Mucosa of descending colon (tissue), 3 donors: ENCODE measurements at regions not wholly inside any gene's neighbourhood (a gene's known extent, or its start where the extent isn't known, plus 50 kb on each side); places are given as distances from the start of the nearest gene placed in this dataset.

Experiments used
- ATAC-seq: fragments of 200-7000 bp; cut with Tn5 transposase; one replicate; pipeline ENCODE4 v1.9.1; 2020; ENCODE audit warnings: mild to moderate bottlenecking, moderate library complexity
- DNase-seq, 3 donors: peaks; one replicate each; pipeline ENCODE4 v3.0.0-alpha.2; 2020
- H3K36me3 ChIP-seq: fragments of 200-600 bp; one replicate; pipeline ENCODE4 v1.8.0; 2021; ENCODE audit warnings: low read depth, mild to moderate bottlenecking
- H3K4me1 ChIP-seq: fragments of 200-600 bp; one replicate; pipeline ENCODE4 v1.8.0; 2021; ENCODE audit warnings: low read depth, mild to moderate bottlenecking
- H3K4me3 ChIP-seq: fragments of 200-600 bp; one replicate; pipeline ENCODE4 v1.8.0; 2021; ENCODE audit warnings: mild to moderate bottlenecking
- H3K9me3 ChIP-seq: fragments of 200-600 bp; one replicate; pipeline ENCODE4 v1.8.0; 2021; ENCODE audit warnings: mild to moderate bottlenecking
- CTCF ChIP-seq: fragments of 200-600 bp; IDR thresholded peaks from one replicate; pipeline ENCODE4 v1.8.0; 2022; ENCODE audit warnings: antibody characterized with exemption, mild to moderate bottlenecking
- intact Hi-C, 2 donors: fragments of 100-400 bp; cut with DNase I in 1 of 2; cut with micrococcal nuclease in 1 of 2; formaldehyde crosslinking; loops; one replicate each; pipeline versions ENCODE4 v1.11.0 to v1.11.1; 2022; cut with DNase I, micrococcal nuclease
- donor health status: DM: no; HTN: no; CAD: no; lungs with moderate emphysema.
- donor health status: DM: no; HTN: no; CAD: no.
- donor health status: DM: no; HTN: yes; CAD: no.

GRCh38 chr2:129862668-129863067 is 116.8 kb upstream of the RAB6C start:
- no peaks in the 10 kb centered on the region for H3K4me1 ChIP-seq
- no peak for DNase-seq
- intact Hi-C loops, result no loop called here
- ATAC-seq, result no peak
- H3K36me3 ChIP-seq, result no peaks in the 10 kb centered on the region
- H3K9me3 ChIP-seq, result no peaks in the 10 kb centered on the region
- no peak overlapping the region for H3K4me3 ChIP-seq
- no peak for TF ChIP-seq CTCF

GRCh38 chr2:129863350-129863749 is 116.1 kb upstream of the RAB6C start:
- H3K9me3 ChIP-seq, result no peaks in the 10 kb centered on the region
- intact Hi-C loops, result no loop called here
- TF ChIP-seq CTCF, result no peak
- DNase-seq, result no peak
- no peak for ATAC-seq
- no peak overlapping the region for H3K4me3 ChIP-seq
- no peaks in the 10 kb centered on the region for H3K4me1 ChIP-seq
- no peaks in the 10 kb centered on the region for H3K36me3 ChIP-seq

GRCh38 chr2:129864719-129865118 is 114.7 kb upstream of the RAB6C start:
- Histone ChIP-seq H3K36me3 (no peaks in the 10 kb centered on the region), H3K4me1 (no peaks in the 10 kb centered on the region), H3K4me3 (no peak overlapping the region), H3K9me3 (no peaks in the 10 kb centered on the region)
- no peak for DNase-seq
- no peak for ATAC-seq
- intact Hi-C loops, result no loop called here
- TF ChIP-seq CTCF, result no peak

GRCh38 chr2:129865976-129866375 is 113.5 kb upstream of the RAB6C start:
- DNase-seq (no peak), ATAC-seq (no peak)
- Histone ChIP-seq H3K4me1 (no peaks in the 10 kb centered on the region), H3K36me3 (no peaks in the 10 kb centered on the region), H3K4me3 (no peak overlapping the region), H3K9me3 (no peaks in the 10 kb centered on the region)
- TF ChIP-seq CTCF, result no peak
- intact Hi-C loops, result no loop called here

GRCh38 chr2:129866391-129866790 is 113.1 kb upstream of the RAB6C start:
- no peaks in the 10 kb centered on the region for H3K4me1 ChIP-seq
- DNase-seq (no peak), ATAC-seq (no peak)
- intact Hi-C loops, result no loop called here
- no peaks in the 10 kb centered on the region for H3K9me3 ChIP-seq
- no peak overlapping the region for H3K4me3 ChIP-seq
- no peak for TF ChIP-seq CTCF
- no peaks in the 10 kb centered on the region for H3K36me3 ChIP-seq

- Histone ChIP-seq H3K4me3 (no peak overlapping the region), H3K9me3 (no peaks in the 10 kb centered on the region), H3K36me3 (no peaks in the 10 kb centered on the region), H3K4me1 (no peaks in the 10 kb centered on the region)
- DNase-seq, result no peak
- no peak for TF ChIP-seq CTCF
- intact Hi-C loops, result no loop called here
- ATAC-seq, result no peak
Observed at GRCh38 chr2:129868151-129868550, 111.3 kb upstream of the RAB6C start.
